Breast epithelium (tissue), 3 donors: ENCODE measurements at regions not wholly inside any gene's neighbourhood (a gene's known extent, or its start where the extent isn't known, plus 50 kb on each side); places are given as distances from the start of the nearest gene placed in this dataset.

Experiments used
- CTCF ChIP-seq, 3 donors: fragments of 450-650 bp; IDR thresholded peaks; one replicate each; pipeline ENCODE4 v1.5.1; 2016 to 2017; ENCODE audit warnings: antibody characterized with exemption in 3 of 3, mild to moderate bottlenecking in 3 of 3, moderate library complexity in 3 of 3
- POLR2AphosphoS5 ChIP-seq, 3 donors: sonication (generic); formaldehyde crosslinking; IDR thresholded peaks; one replicate each; pipeline ENCODE4 v1.6.1; 2017; ENCODE audit warnings: antibody characterized with exemption in 3 of 3

GRCh38 chr3:176009256-176009655 is 1150.1 kb downstream of the NAALADL2 start:
- TF ChIP-seq CTCF (IDR thresholded peaks at IDR 0.05) (no peak), POLR2AphosphoS5 (IDR thresholded peaks at IDR 0.05) (no peak)
